Adrenal gland (tissue), 9 donors: ENCODE measurements at regions not wholly inside any gene's neighbourhood (a gene's known extent, or its start where the extent isn't known, plus 50 kb on each side); places are given as distances from the start of the nearest gene placed in this dataset.

Experiments used
- DNase-seq, 7 donors: peaks; one replicate each; pipeline ENCODE4 v3.0.0-alpha.2; 2019 to 2020
- H3K27ac ChIP-seq, 5 donors: fragments of 200-600 bp; sonication (generic) in 4 of 5; 1 replicate in 3 of 5; 2 replicates in 2 of 5; pipeline versions ENCODE4 v1.5.1 to v1.8.0; 2016 to 2020; ENCODE audit warnings: mild to moderate bottlenecking in 1 of 5
- H3K27me3 ChIP-seq: fragments of 200-600 bp; 2 replicates; pipeline ENCODE4 v1.8.0; 2021
- H3K36me3 ChIP-seq, 2 donors: fragments of 200-600 bp; replicated peaks in 1 of 2; 1 replicate in 1 of 2; 2 replicates in 1 of 2; pipeline versions ENCODE4 v1.5.1 to v1.8.0; 2018 to 2022
- H3K4me1 ChIP-seq, 2 donors: fragments of 200-600 bp; replicated peaks in 1 of 2; 1 replicate in 1 of 2; 2 replicates in 1 of 2; pipeline versions ENCODE4 v1.5.1 to v1.8.0; 2018 to 2021
- H3K4me3 ChIP-seq, 4 donors: fragments of 200-600 bp; sonication (generic) in 3 of 4; one replicate each; pipeline ENCODE4 v1.5.1; 2016 to 2018
- H3K9me3 ChIP-seq, 3 donors: fragments of 200-600 bp; sonication (generic) in 1 of 3; replicated peaks in 1 of 3; 1 replicate in 2 of 3; 2 replicates in 1 of 3; pipeline versions ENCODE4 v1.5.1 to v1.8.0; 2016 to 2021
- CTCF ChIP-seq, 6 experiments: fragments of 450-650 bp in 4 of 6; fragments of 200-600 bp in 2 of 6; sonication (generic) in 1 of 6; IDR thresholded peaks; 1 replicate in 5 of 6; 2 replicates in 1 of 6; pipeline versions ENCODE4 v1.5.1 to v1.8.0; 2016 to 2021; ENCODE audit warnings: antibody characterized with exemption in 6 of 6, mild to moderate bottlenecking in 2 of 6, moderate library complexity in 1 of 6
- POLR2A ChIP-seq, 2 donors: fragments of 450-650 bp; IDR thresholded peaks; one replicate each; pipeline ENCODE4 v1.6.1; 2017; ENCODE audit warnings: antibody characterized with exemption in 2 of 2, mild to moderate bottlenecking in 2 of 2, moderate library complexity in 1 of 2
- WGBS, 4 donors: extraction: QIAGEN DNeasy Blood & Tissue Kit in 2 of 4; methylation state at CpG; one replicate each; pipeline versions ENCODE4 v1.1.5 to v1.1.7; 2013 to 2017; 5-methylcytosine and 5-hydroxymethylcytosine counted together
- intact Hi-C, 2 donors: fragments of 100-400 bp; cut with DNase I; formaldehyde crosslinking; loops; one replicate each; pipeline versions ENCODE4 v1.14.1 to v1.15.0; 2022 to 2023
- donor health status: healthy with polysubstance abuse.
- donor health status: Bipolar disorder and iron deficiency.
- donor health status: DM: yes; HTN: yes; CAD: no.
- donor health status: DM: no; HTN: no; CAD: no.
- donor health status: DM: no; HTN: no; CAD: no.

GRCh38 chr6:15769511-15770018 lies 106.7 kb upstream of the DTNBP1 start:
- no peaks in the 10 kb centered on the region for H3K27me3 ChIP-seq
- WGBS, 4 donors: 30 to 66% (median 52%) methylated on average over 5 of the region's 5 CpGs
- no peak overlapping the region for H3K4me3 ChIP-seq
- H3K36me3 ChIP-seq: no peaks in the 10 kb centered on the region
- H3K9me3 ChIP-seq: no peaks in the 10 kb centered on the region
- H3K27ac ChIP-seq: no peak overlapping the region
- H3K4me1 ChIP-seq: peaks cover 0 to 4% of the 10 kb centered on the region in 2 donors
- intact Hi-C loops: no loop called here
- peak in 3 of 7 donors; percentile 5 to 30 (median 20) for DNase-seq
- TF ChIP-seq POLR2A (IDR thresholded peaks at IDR 0.05) (no peak), CTCF (IDR thresholded peaks at IDR 0.05) (no peak)

- intact Hi-C loops: no loop called here
- H3K27ac ChIP-seq: no peak overlapping the region
- no peaks in the 10 kb centered on the region for H3K36me3 ChIP-seq
- H3K9me3 ChIP-seq: no peaks in the 10 kb centered on the region
- DNase-seq: no peak
- no peak overlapping the region for H3K4me3 ChIP-seq
- peaks cover 0 to 10% of the 10 kb centered on the region in 2 donors for H3K4me1 ChIP-seq
- no peak for TF ChIP-seq POLR2A (IDR thresholded peaks at IDR 0.05)
- TF ChIP-seq CTCF (IDR thresholded peaks at IDR 0.05): no peak
- H3K27me3 ChIP-seq: no peaks in the 10 kb centered on the region
- 43 to 56% (median 55%) methylated on average over 5 of the region's 5 CpGs for WGBS, 4 donors
These were observed 106.2 kb upstream of the DTNBP1 start for GRCh38 chr6:15768999-15769398.

GRCh38 chr6:15763837-15764236 lies 101.0 kb upstream of the DTNBP1 start:
- Histone ChIP-seq H3K9me3 (no peaks in the 10 kb centered on the region), H3K27me3 (no peaks in the 10 kb centered on the region), H3K4me1 (peaks cover 4 to 7% of the 10 kb centered on the region in 2 donors), H3K4me3 (no peak overlapping the region), H3K36me3 (no peaks in the 10 kb centered on the region), H3K27ac (peak overlapping the region; percentile 43 to 85 (median 61))
- DNase-seq: peak; percentile 77 to 93 (median 90)
- WGBS, 4 donors: 14 to 25% (median 20%) methylated on average over 8 of the region's 8 CpGs
- intact Hi-C loops: no loop called here
- TF ChIP-seq CTCF (IDR thresholded peaks at IDR 0.05) (no peak), POLR2A (IDR thresholded peaks at IDR 0.05) (peak in 1 of 2 donors; percentile 21)

GRCh38 chr6:15763364-15763763 lies 100.5 kb upstream of the DTNBP1 start:
- 61 to 76% (median 66%) methylated on average over 3 of the region's 3 CpGs for WGBS, 4 donors
- Histone ChIP-seq H3K27me3 (no peaks in the 10 kb centered on the region), H3K4me3 (no peak overlapping the region), H3K27ac (peak overlapping the region in 3 of 5 donors; percentile 57 to 85 (median 66)), H3K9me3 (no peaks in the 10 kb centered on the region), H3K36me3 (no peaks in the 10 kb centered on the region), H3K4me1 (peaks cover 4 to 7% of the 10 kb centered on the region in 2 donors)
- no peak for TF ChIP-seq POLR2A (IDR thresholded peaks at IDR 0.05)
- TF ChIP-seq CTCF (IDR thresholded peaks at IDR 0.05): no peak
- intact Hi-C loops: no loop called here
- no peak for DNase-seq
